ENCODE measurements at regions not wholly inside any gene's neighbourhood (a gene's known extent, or its start where the extent isn't known, plus 50 kb on each side); places are given as distances from the start of the nearest gene placed in this dataset.
"Not testable (repeated sequence)": the region's sequence is repeated elsewhere in the genome, so short reads cannot be mapped to it uniquely, and the experiment has no call there.

DNA sequence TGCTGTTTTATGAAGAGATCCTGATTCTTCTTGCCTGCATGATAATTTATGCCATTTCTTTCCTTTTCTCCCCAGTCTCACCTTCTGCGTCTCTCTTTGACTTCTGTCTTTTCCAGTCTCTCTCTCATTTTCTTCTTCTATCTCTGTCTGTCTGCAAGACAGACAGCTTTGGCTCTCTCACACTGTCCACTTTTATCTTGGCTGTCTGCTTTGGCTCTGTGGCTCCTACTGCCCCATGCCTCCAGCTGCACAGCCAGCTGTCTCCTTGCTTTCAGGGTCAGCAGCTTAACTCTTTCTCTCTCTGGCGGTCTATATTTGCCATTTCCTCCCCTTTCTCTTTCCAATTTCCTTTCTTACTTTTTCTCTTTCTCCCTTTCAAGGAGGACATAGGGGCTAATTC is 971.1 kb upstream of the COX7C start:
- TF ChIP-seq POLR2A (IDR thresholded peaks at IDR 0.05) (no peak), POLR2AphosphoS5 (IDR thresholded peaks at IDR 0.05) (no peak), EP300 (IDR thresholded peaks at IDR 0.05) (no peak)
- TF ChIP-seq, protein P1, sequence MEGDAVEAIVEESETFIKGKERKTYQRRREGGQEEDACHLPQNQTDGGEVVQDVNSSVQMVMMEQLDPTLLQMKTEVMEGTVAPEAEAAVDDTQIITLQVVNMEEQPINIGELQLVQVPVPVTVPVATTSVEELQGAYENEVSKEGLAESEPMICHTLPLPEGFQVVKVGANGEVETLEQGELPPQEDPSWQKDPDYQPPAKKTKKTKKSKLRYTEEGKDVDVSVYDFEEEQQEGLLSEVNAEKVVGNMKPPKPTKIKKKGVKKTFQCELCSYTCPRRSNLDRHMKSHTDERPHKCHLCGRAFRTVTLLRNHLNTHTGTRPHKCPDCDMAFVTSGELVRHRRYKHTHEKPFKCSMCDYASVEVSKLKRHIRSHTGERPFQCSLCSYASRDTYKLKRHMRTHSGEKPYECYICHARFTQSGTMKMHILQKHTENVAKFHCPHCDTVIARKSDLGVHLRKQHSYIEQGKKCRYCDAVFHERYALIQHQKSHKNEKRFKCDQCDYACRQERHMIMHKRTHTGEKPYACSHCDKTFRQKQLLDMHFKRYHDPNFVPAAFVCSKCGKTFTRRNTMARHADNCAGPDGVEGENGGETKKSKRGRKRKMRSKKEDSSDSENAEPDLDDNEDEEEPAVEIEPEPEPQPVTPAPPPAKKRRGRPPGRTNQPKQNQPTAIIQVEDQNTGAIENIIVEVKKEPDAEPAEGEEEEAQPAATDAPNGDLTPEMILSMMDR (IDR thresholded peaks at IDR 0.05): no peak
- Histone ChIP-seq H3K27me3 (no peaks in the 10 kb centered on the region), H3K9me3 (no peaks in the 10 kb centered on the region), H3K4me3 (no peak overlapping the region), H3K36me3 (no peaks in the 10 kb centered on the region), H3K4me1 (no peaks in the 10 kb centered on the region), H3K27ac (no peak overlapping the region)
- ATAC-seq: no peak
- WGBS, 2 donors (ENCODE audit: low coverage in 1 of 2): 66 to 79% methylated on average over 1 to 2 of the region's 2 CpGs

DNA sequence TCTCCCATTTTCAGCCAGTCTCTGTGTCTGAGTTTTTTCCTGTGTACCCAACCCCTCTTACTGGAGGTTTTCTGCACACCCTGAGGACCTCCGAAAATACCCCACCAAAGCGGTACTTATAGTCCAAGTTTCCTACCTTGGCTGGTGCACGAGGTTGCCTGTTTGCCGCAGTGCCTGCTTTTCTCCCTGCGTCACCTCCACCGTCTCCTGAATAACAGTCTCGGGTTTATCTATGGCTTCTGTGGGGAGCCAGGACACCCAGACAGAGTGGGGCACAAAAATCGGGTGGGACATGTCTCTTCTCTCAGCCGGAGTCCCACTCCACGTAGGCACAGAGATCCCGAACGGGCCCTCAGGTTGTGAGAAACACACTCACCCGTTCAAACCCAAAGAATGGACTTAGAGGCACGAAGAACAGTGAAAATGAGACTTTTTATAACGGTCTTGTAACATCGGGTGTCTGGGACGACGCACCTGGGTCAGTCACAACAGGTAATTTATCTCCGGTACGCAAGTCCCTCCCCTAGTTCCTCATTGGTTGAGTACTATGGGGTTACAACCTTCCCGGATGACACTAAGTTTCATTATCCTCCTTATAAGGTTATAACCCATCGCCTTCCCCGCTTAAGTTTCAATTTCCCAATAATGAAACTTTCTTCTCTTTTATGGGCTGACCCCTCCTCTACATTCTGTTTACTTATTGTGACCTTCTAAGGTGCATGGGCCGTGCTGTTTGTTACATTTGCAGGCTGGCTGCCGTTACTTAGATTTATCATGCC is 970.2 kb upstream of the COX7C start:
- no peak for TF ChIP-seq POLR2A (IDR thresholded peaks at IDR 0.05)
- no peak for TF ChIP-seq EP300 (IDR thresholded peaks at IDR 0.05)
- TF ChIP-seq, protein P1 (IDR thresholded peaks at IDR 0.05): no peak
- Histone ChIP-seq H3K27ac (no peak overlapping the region), H3K27me3 (no peaks in the 10 kb centered on the region), H3K4me3 (no peak overlapping the region), H3K4me1 (no peaks in the 10 kb centered on the region), H3K9me3 (no peaks in the 10 kb centered on the region), H3K36me3 (no peaks in the 10 kb centered on the region)
- 69 to 85% methylated on average over 14 to 18 of the region's 25 CpGs for WGBS, 2 donors (ENCODE audit: low coverage in 1 of 2)
- no peak for ATAC-seq

DNA sequence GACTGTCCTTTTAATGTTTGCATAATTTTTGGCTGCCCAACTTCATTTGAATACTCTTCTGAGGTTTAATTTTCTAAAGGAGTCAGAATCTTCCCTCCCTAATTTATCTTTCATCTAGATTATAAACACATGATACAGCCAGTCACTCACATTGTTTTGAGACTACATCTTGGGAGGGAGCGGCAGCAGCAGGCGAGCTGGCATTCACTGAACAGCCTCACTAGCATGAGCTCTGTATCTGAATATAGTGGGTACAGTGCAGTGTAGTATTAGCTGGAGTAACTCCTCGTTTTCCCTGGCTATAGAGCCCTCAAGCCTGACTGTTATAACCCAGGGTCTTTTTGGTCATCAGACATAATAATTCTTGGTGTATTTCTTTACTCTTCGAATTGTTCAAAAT is 969.2 kb upstream of the COX7C start:
- H3K4me3 ChIP-seq: no peak overlapping the region
- H3K4me1 ChIP-seq: no peaks in the 10 kb centered on the region
- H3K36me3 ChIP-seq: no peaks in the 10 kb centered on the region
- TF ChIP-seq POLR2AphosphoS5 (IDR thresholded peaks at IDR 0.05): no peak
- no peak for TF ChIP-seq POLR2A (IDR thresholded peaks at IDR 0.05)
- TF ChIP-seq EP300 (IDR thresholded peaks at IDR 0.05): no peak
- TF ChIP-seq, protein P1 (IDR thresholded peaks at IDR 0.05): no peak
- H3K27ac ChIP-seq: no peak overlapping the region
- WGBS, 2 donors (ENCODE audit: low coverage in 1 of 2): 49 to 57% methylated on average over 3 to 4 of the region's 4 CpGs
- no peak for ATAC-seq
- H3K27me3 ChIP-seq: no peaks in the 10 kb centered on the region
- no peaks in the 10 kb centered on the region for H3K9me3 ChIP-seq

DNA sequence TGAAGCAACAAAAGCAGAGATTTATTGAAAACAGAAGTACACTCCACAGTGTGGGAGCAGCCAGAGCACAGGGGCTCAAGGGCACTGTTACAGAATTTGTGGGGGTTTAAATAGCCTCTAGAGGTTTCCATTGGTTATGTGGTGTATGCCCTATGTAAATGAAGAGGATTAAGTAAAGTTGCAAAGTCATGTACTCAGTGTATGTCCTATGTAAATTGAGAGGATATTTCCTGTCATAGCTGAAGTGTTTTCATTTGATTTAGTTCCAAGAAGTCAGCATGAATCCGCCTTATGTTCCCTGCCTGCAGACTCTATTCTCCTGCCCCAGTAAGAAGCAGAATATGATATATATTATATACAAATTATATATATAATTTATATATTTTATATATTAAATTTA is 966.0 kb upstream of the COX7C start:
- Histone ChIP-seq H3K9me3 (peaks cover 0 to 18% (median 0%) of the 10 kb centered on the region in 3 donors), H3K27me3 (no peaks in the 10 kb centered on the region), H3K27ac (no peak overlapping the region), H3K4me3 (no peak overlapping the region), H3K4me1 (no peaks in the 10 kb centered on the region), H3K36me3 (no peaks in the 10 kb centered on the region)
- no peak for TF ChIP-seq EP300 (IDR thresholded peaks at IDR 0.05)
- TF ChIP-seq, protein P1 (IDR thresholded peaks at IDR 0.05): no peak
- TF ChIP-seq POLR2A (IDR thresholded peaks at IDR 0.05): no peak
- 71 to 81% methylated on average over 1 of the region's 1 CpG for WGBS, 2 donors (ENCODE audit: low coverage in 1 of 2)
- no peak for ATAC-seq

DNA sequence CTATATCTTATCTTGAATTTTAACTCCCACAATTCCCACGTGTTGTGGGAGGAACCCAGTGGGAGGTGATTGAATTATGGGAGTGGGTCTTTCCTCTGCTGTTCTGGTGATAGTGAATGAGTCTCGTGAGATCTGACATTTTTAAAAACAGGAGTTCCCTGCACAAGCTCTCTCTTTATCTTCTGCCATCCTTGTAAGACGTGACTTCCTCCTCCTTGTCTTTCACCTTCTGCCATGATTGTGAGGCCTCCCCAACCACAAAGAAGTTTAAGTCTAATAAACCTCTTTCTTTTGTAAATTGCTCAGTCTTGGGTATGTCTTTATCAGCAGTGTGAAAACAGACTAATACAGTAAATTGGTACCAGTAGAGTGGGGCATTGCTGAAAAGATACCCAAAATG is 963.6 kb upstream of the COX7C start:
- not testable (repeated sequence) for H3K4me1 ChIP-seq, H3K27me3 ChIP-seq, H3K27ac ChIP-seq, ATAC-seq, H3K4me3 ChIP-seq, H3K36me3 ChIP-seq
- WGBS, 2 donors (ENCODE audit: low coverage in 1 of 2): 44 to 72% methylated on average over 3 of the region's 3 CpGs
- peaks cover 0 to 18% (median 0%) of the 10 kb centered on the region in 3 donors for H3K9me3 ChIP-seq

Measured in gastroesophageal sphincter (tissue), 4 donors.